Muscle layer of colon (tissue), 2 donors: ENCODE measurements at regions not wholly inside any gene's neighbourhood (a gene's known extent, or its start where the extent isn't known, plus 50 kb on each side); places are given as distances from the start of the nearest gene placed in this dataset.
A peak's percentile ranks its signal among the peaks of the same experiment; 100 is the strongest.

ENCODE experiments used
- H3K27ac ChIP-seq: one replicate; pipeline ENCODE4 v1.7.0; 2013; ENCODE audit warnings: low read depth, mild to moderate bottlenecking, low read length, moderate library complexity
- H3K27me3 ChIP-seq, 2 donors: one replicate each; pipeline ENCODE4 v1.7.0; 2013; ENCODE audit warnings: low read length in 2 of 2, mild to moderate bottlenecking in 2 of 2; ENCODE audit not compliant: insufficient read depth in 2 of 2, control insufficient read depth in 1 of 2
- H3K36me3 ChIP-seq: one replicate; pipeline ENCODE4 v1.7.0; 2013; ENCODE audit warnings: mild to moderate bottlenecking, low read length; ENCODE audit not compliant: insufficient read depth
- H3K4me1 ChIP-seq: one replicate; pipeline ENCODE4 v1.7.0; 2013; ENCODE audit warnings: mild to moderate bottlenecking, low read length; ENCODE audit not compliant: insufficient read depth
- H3K4me3 ChIP-seq, 2 donors: one replicate each; pipeline ENCODE4 v1.7.0; 2013; ENCODE audit warnings: low read length in 2 of 2, low read depth in 1 of 2, mild to moderate bottlenecking in 1 of 2, moderate library complexity in 1 of 2
- H3K9ac ChIP-seq: one replicate; pipeline ENCODE4 v1.7.0; 2013; ENCODE audit warnings: low read length
- H3K9me3 ChIP-seq: one replicate; pipeline ENCODE4 v1.7.0; 2013; ENCODE audit warnings: mild to moderate bottlenecking, low read length
- donor health status: abdominal sarcoma.
- donor health status: Adenocarcinoma of cecum.

GRCh38 chr4:38581426-38582106 lies 82.4 kb upstream of the KLF3 start:
- Histone ChIP-seq H3K4me3 (no peak overlapping the region), H3K27ac (no peak overlapping the region), H3K9ac (no peak overlapping the region), H3K4me1 (peaks cover 27% of the 10 kb centered on the region), H3K27me3 (no peaks in the 10 kb centered on the region), H3K9me3 (no peaks in the 10 kb centered on the region), H3K36me3 (no peaks in the 10 kb centered on the region)

- Histone ChIP-seq H3K36me3 (no peaks in the 10 kb centered on the region), H3K4me3 (no peak overlapping the region), H3K27me3 (no peaks in the 10 kb centered on the region), H3K9me3 (no peaks in the 10 kb centered on the region), H3K4me1 (peaks cover 27% of the 10 kb centered on the region), H3K27ac (peak overlapping the region; percentile 60), H3K9ac (no peak overlapping the region)
Observed at GRCh38 chr4:38582445-38582844, 81.6 kb upstream of the KLF3 start.

GRCh38 chr4:38582889-38583470 lies 81.0 kb upstream of the KLF3 start:
- no peak overlapping the region for H3K9ac ChIP-seq
- no peaks in the 10 kb centered on the region for H3K36me3 ChIP-seq
- no peaks in the 10 kb centered on the region for H3K9me3 ChIP-seq
- peaks cover 27% of the 10 kb centered on the region for H3K4me1 ChIP-seq
- peak overlapping the region; percentile 60 for H3K27ac ChIP-seq
- no peaks in the 10 kb centered on the region for H3K27me3 ChIP-seq
- no peak overlapping the region for H3K4me3 ChIP-seq

- Histone ChIP-seq H3K27me3 (no peaks in the 10 kb centered on the region), H3K36me3 (no peaks in the 10 kb centered on the region), H3K9ac (no peak overlapping the region), H3K4me1 (peaks cover 27% of the 10 kb centered on the region), H3K27ac (no peak overlapping the region), H3K9me3 (no peaks in the 10 kb centered on the region), H3K4me3 (no peak overlapping the region)
Observed at GRCh38 chr4:38585871-38586270, 78.1 kb upstream of the KLF3 start.

GRCh38 chr4:38587106-38587505 lies 76.9 kb upstream of the KLF3 start:
- Histone ChIP-seq H3K27me3 (no peaks in the 10 kb centered on the region), H3K4me1 (peaks cover 22% of the 10 kb centered on the region), H3K4me3 (no peak overlapping the region), H3K9ac (no peak overlapping the region), H3K9me3 (no peaks in the 10 kb centered on the region), H3K36me3 (no peaks in the 10 kb centered on the region), H3K27ac (no peak overlapping the region)

GRCh38 chr4:38590046-38590445 lies 74.0 kb upstream of the KLF3 start:
- Histone ChIP-seq H3K9ac (no peak overlapping the region), H3K4me1 (peaks cover 17% of the 10 kb centered on the region), H3K4me3 (no peak overlapping the region), H3K27me3 (no peaks in the 10 kb centered on the region), H3K27ac (no peak overlapping the region), H3K9me3 (no peaks in the 10 kb centered on the region), H3K36me3 (no peaks in the 10 kb centered on the region)

GRCh38 chr4:38591617-38592337 lies 72.2 kb upstream of the KLF3 start:
- no peaks in the 10 kb centered on the region for H3K27me3 ChIP-seq
- H3K9ac ChIP-seq: no peak overlapping the region
- H3K9me3 ChIP-seq: no peaks in the 10 kb centered on the region
- no peaks in the 10 kb centered on the region for H3K36me3 ChIP-seq
- H3K4me1 ChIP-seq: peaks cover 17% of the 10 kb centered on the region
- no peak overlapping the region for H3K4me3 ChIP-seq
- H3K27ac ChIP-seq: peak overlapping the region; percentile 64

GRCh38 chr4:38598489-38598888 lies 65.5 kb upstream of the KLF3 start:
- no peaks in the 10 kb centered on the region for H3K36me3 ChIP-seq

GRCh38 chr4:38600575-38600974 lies 63.4 kb upstream of the KLF3 start:
- H3K36me3 ChIP-seq: no peaks in the 10 kb centered on the region
- H3K27ac ChIP-seq: no peak overlapping the region
- H3K4me1 ChIP-seq: no peaks in the 10 kb centered on the region
- H3K4me3 ChIP-seq: no peak overlapping the region
- no peak overlapping the region for H3K9ac ChIP-seq
- no peaks in the 10 kb centered on the region for H3K9me3 ChIP-seq
- H3K27me3 ChIP-seq: no peaks in the 10 kb centered on the region

More at GRCh38 chr4:38598489-38598888, 65.5 kb upstream of the KLF3 start:
- Histone ChIP-seq H3K9me3 (no peaks in the 10 kb centered on the region), H3K9ac (no peak overlapping the region), H3K27me3 (no peaks in the 10 kb centered on the region), H3K4me3 (no peak overlapping the region), H3K27ac (no peak overlapping the region), H3K4me1 (no peaks in the 10 kb centered on the region)

- H3K4me1 ChIP-seq: no peaks in the 10 kb centered on the region
- no peaks in the 10 kb centered on the region for H3K36me3 ChIP-seq
- no peak overlapping the region for H3K27ac ChIP-seq
Observed at GRCh38 chr4:38601244-38601915, 62.6 kb upstream of the KLF3 start.

GRCh38 chr4:38601916-38602291 lies 62.1 kb upstream of the KLF3 start:
- Histone ChIP-seq H3K27me3 (no peaks in the 10 kb centered on the region), H3K36me3 (no peaks in the 10 kb centered on the region), H3K9me3 (no peaks in the 10 kb centered on the region), H3K4me3 (no peak overlapping the region), H3K27ac (no peak overlapping the region), H3K4me1 (no peaks in the 10 kb centered on the region), H3K9ac (no peak overlapping the region)

More at GRCh38 chr4:38601244-38601915, 62.6 kb upstream of the KLF3 start:
- Histone ChIP-seq H3K4me3 (no peak overlapping the region), H3K9ac (no peak overlapping the region), H3K9me3 (no peaks in the 10 kb centered on the region), H3K27me3 (no peaks in the 10 kb centered on the region)
